Right lobe of liver (tissue), 6 donors: ENCODE measurements at regions not wholly inside any gene's neighbourhood (a gene's known extent, or its start where the extent isn't known, plus 50 kb on each side); places are given as distances from the start of the nearest gene placed in this dataset.

ENCODE experiments used
- ATAC-seq, 4 donors: fragments of 200-7000 bp; cut with Tn5 transposase; one replicate each; pipeline ENCODE4 v1.9.1; 2020; ENCODE audit warnings: mild to moderate bottlenecking in 4 of 4, moderate library complexity in 4 of 4
- DNase-seq, 3 donors: peaks; one replicate each; pipeline ENCODE4 v3.0.0-alpha.2; 2020
- H3K27ac ChIP-seq, 3 donors: fragments of 200-600 bp; one replicate each; pipeline ENCODE4 v1.8.0; 2022
- H3K27me3 ChIP-seq, 2 donors: fragments of 200-600 bp; one replicate each; pipeline ENCODE4 v1.8.0; 2022
- H3K36me3 ChIP-seq, 4 donors: fragments of 200-600 bp; sonication (generic) in 1 of 4; one replicate each; pipeline versions ENCODE4 v1.5.1 to v1.8.0; 2017 to 2022; ENCODE audit warnings: control low read depth in 1 of 4
- H3K4me1 ChIP-seq, 4 donors: fragments of 200-600 bp; sonication (generic) in 1 of 4; one replicate each; pipeline versions ENCODE4 v1.5.1 to v1.8.0; 2017 to 2022; ENCODE audit warnings: control low read depth in 1 of 4
- H3K4me3 ChIP-seq, 3 donors: fragments of 200-600 bp; one replicate each; pipeline ENCODE4 v1.8.0; 2022
- H3K9me3 ChIP-seq, 4 donors: fragments of 200-600 bp; sonication (generic) in 1 of 4; one replicate each; pipeline versions ENCODE4 v1.5.1 to v1.8.0; 2017 to 2022; ENCODE audit warnings: control low read depth in 1 of 4
- POLR2A ChIP-seq: fragments of 450-650 bp; IDR thresholded peaks from one replicate; pipeline ENCODE4 v1.6.1; 2017; ENCODE audit warnings: antibody characterized with exemption, mild to moderate bottlenecking
- WGBS: methylation state at CpG from one replicate; pipeline ENCODE4 v1.1.6; 2018; ENCODE audit warnings: low coverage, low lambda C conversion rate; ENCODE audit not compliant: insufficient coverage; ENCODE audit errors: missing lambda C conversion rate; 5-methylcytosine and 5-hydroxymethylcytosine counted together
- intact Hi-C, 2 donors: fragments of 100-400 bp; cut with DNase I; formaldehyde crosslinking; loops; one replicate each; pipeline versions ENCODE4 v1.11.2 to v1.14.1; 2022
- TF ChIP-seq, protein P1 (sequence below), 4 donors: fragments of 200-600 bp in 3 of 4; fragments of 450-650 bp in 1 of 4; IDR thresholded peaks; one replicate each; pipeline versions ENCODE4 v1.5.1 to v1.8.0; 2016 to 2022; ENCODE audit warnings: antibody characterized with exemption in 4 of 4, mild to moderate bottlenecking in 2 of 4
- donor health status: DM: no; HTN: yes; CAD: no.
- donor health status: DM: no; HTN: no; CAD: no.
- donor health status: DM: no; HTN: no; CAD: no.
- donor health status: DM: no; HTN: yes; CAD: no.
- donor health status: DM: no; HTN: yes; CAD: no.

DNA sequence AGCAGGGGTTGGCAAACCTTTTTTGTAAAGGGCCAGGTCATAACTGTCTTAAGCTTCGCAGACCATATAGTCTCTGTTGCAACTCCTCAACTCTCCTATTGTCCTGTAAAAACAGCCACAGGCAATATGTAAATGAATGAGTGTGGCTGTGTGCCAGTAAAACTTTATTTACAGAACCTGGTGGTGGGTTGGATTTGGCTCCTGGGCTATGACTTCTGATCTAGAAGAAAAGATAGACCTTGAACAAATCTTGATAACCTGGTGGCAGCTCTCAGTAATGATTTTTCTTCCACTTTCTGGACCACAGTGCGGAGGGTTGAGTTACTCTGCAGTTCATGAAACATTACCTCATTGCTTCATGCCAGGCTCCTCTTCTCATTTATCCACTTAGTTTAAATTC lies 139.3 kb downstream of the MYCN start:
- intact Hi-C loops, result no loop called here
- H3K27ac ChIP-seq, result no peak overlapping the region
- H3K9me3 ChIP-seq, result no peaks in the 10 kb centered on the region
- H3K4me1 ChIP-seq, result no peaks in the 10 kb centered on the region
- no peak for ATAC-seq
- 86% methylated on average over 2 of the region's 2 CpGs for WGBS
- H3K4me3 ChIP-seq, result no peak overlapping the region
- no peaks in the 10 kb centered on the region for H3K27me3 ChIP-seq
- TF ChIP-seq, protein P1, sequence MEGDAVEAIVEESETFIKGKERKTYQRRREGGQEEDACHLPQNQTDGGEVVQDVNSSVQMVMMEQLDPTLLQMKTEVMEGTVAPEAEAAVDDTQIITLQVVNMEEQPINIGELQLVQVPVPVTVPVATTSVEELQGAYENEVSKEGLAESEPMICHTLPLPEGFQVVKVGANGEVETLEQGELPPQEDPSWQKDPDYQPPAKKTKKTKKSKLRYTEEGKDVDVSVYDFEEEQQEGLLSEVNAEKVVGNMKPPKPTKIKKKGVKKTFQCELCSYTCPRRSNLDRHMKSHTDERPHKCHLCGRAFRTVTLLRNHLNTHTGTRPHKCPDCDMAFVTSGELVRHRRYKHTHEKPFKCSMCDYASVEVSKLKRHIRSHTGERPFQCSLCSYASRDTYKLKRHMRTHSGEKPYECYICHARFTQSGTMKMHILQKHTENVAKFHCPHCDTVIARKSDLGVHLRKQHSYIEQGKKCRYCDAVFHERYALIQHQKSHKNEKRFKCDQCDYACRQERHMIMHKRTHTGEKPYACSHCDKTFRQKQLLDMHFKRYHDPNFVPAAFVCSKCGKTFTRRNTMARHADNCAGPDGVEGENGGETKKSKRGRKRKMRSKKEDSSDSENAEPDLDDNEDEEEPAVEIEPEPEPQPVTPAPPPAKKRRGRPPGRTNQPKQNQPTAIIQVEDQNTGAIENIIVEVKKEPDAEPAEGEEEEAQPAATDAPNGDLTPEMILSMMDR (IDR thresholded peaks at IDR 0.05), result no peak
- no peak for TF ChIP-seq POLR2A
- no peak for DNase-seq
- no peaks in the 10 kb centered on the region for H3K36me3 ChIP-seq

DNA sequence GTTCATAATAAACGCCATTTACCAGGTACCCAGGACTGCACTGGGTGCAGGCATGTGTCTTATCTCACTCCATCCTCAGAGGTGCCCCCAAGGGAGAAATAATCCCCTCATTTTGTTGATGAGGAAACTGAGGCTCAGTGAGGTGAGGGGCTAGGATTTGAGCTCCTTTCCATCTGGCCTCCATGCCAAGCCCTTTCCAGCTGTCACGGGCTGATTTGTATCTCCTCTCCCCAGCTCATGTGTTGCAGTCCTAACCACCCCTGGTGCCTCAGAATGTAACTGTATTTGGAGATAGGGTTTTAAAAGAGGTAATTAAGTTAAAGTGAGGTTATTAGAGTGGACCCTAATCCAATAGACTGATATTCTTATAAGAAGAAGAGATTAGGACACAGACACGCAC lies 137.3 kb downstream of the MYCN start:
- 54% methylated on average over 3 of the region's 3 CpGs for WGBS
- intact Hi-C loops, result no loop called here
- ATAC-seq, result no peak
- H3K4me3 ChIP-seq, result no peak overlapping the region
- no peaks in the 10 kb centered on the region for H3K36me3 ChIP-seq
- no peaks in the 10 kb centered on the region for H3K27me3 ChIP-seq
- no peak overlapping the region for H3K27ac ChIP-seq
- H3K4me1 ChIP-seq, result no peaks in the 10 kb centered on the region
- DNase-seq, result no peak
- TF ChIP-seq POLR2A, result no peak
- TF ChIP-seq, protein P1 (IDR thresholded peaks at IDR 0.05), result no peak
- H3K9me3 ChIP-seq, result no peaks in the 10 kb centered on the region

DNA sequence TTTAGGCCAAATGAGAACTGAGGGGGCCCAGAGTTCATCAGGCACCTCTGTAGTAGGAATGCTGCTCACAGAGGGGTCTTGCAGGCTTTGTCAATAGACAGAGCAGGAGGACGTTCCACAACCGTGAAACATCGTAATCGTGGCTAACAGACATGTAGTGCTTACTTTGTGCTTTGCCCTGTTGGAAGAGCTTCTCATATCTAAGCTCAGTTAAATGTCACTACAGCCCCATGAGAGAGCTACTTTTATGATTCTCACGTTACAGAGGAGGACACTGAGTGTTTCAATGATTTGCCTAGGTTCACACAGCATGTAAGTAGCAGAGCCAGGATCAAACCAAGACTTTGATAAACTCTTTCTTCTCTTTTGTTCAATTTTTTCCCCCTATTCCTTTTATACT lies 136.6 kb downstream of the MYCN start:
- intact Hi-C loops, result no loop called here
- DNase-seq (no peak), ATAC-seq (no peak)
- WGBS, result 72% methylated on average over 5 of the region's 5 CpGs
- Histone ChIP-seq H3K9me3 (no peaks in the 10 kb centered on the region), H3K4me1 (no peaks in the 10 kb centered on the region), H3K27ac (no peak overlapping the region), H3K4me3 (no peak overlapping the region), H3K27me3 (no peaks in the 10 kb centered on the region), H3K36me3 (no peaks in the 10 kb centered on the region)
- TF ChIP-seq, protein P1 (IDR thresholded peaks at IDR 0.05), result no peak
- TF ChIP-seq POLR2A, result no peak

DNA sequence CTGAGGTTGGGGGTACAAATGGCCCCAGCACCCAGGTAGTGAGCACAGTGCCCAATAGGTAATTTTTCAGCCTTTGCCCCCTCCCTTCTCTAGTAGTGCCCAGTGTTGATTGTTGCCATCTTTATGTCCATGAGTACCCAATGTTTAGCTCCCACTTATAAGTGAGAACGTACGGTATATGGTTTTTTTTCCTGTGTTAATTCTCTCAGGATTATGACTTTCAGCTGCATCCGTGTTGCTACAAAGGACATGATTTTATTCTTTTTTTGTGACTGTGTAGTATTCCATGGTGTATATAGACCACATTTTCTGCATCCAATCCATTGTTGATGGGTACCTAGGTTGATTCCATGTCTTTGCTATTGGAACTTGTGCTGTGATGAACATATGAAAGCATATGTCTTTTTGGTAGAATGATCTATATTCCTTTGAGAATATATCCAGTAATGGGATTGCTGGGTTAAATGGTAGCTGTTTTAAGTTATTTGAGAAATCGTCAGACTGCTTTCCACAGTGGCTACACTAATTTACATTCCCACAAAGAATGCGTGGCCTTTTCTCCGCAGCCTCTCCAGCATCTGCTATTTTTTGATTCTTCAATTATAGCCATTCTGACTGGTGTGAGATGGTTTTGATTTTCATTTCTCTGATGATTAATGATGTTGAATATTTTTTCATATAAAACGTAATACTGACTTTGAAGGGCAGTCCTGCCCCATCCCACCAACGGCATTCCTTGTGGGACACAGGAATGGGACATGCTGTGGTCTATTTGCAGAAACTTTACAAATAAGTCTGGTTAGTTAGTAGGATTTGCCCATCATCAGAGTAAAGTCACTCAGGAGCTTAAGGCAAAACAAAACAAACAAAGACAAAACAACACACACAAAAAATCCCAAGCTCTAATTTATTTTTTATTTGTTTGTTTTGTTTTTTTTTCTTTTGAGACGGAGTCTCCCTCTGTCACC lies 135.0 kb downstream of the MYCN start:
- H3K9me3 ChIP-seq, result no peaks in the 10 kb centered on the region
- DNase-seq (no peak), ATAC-seq (no peak)
- 72% methylated on average over 9 of the region's 9 CpGs for WGBS
- H3K36me3 ChIP-seq, result no peaks in the 10 kb centered on the region
- intact Hi-C loops, result no loop called here
- H3K4me1 ChIP-seq, result no peaks in the 10 kb centered on the region
- no peak overlapping the region for H3K27ac ChIP-seq
- H3K27me3 ChIP-seq, result no peaks in the 10 kb centered on the region
- no peak overlapping the region for H3K4me3 ChIP-seq
- TF ChIP-seq, protein P1 (IDR thresholded peaks at IDR 0.05), result no peak
- no peak for TF ChIP-seq POLR2A
